C4-2B (cell line): ENCODE measurements at regions not wholly inside any gene's neighbourhood (a gene's known extent, or its start where the extent isn't known, plus 50 kb on each side); places are given as distances from the start of the nearest gene placed in this dataset.
"Not testable (repeated sequence)": the region's sequence is repeated elsewhere in the genome, so short reads cannot be mapped to it uniquely, and the experiment has no call there.

Source experiments
- H3K27ac ChIP-seq: fragments of 450-650 bp; 2 replicates; pipeline ENCODE4 v1.5.1; 2017
- CTCF ChIP-seq: fragments of 450-650 bp; conservative IDR thresholded peaks from 2 replicates; pipeline ENCODE4 v1.5.1; 2017; ENCODE audit warnings: mild to moderate bottlenecking
- ZFX ChIP-seq: fragments of 450-650 bp; IDR thresholded peaks from 2 replicates; pipeline ENCODE4 v1.6.1; 2017

- TF ChIP-seq CTCF (no peak), ZFX (no peak)
Measured at GRCh38 chr1:48070396-48070750, 73.2 kb upstream of the TRABD2B start.

DNA sequence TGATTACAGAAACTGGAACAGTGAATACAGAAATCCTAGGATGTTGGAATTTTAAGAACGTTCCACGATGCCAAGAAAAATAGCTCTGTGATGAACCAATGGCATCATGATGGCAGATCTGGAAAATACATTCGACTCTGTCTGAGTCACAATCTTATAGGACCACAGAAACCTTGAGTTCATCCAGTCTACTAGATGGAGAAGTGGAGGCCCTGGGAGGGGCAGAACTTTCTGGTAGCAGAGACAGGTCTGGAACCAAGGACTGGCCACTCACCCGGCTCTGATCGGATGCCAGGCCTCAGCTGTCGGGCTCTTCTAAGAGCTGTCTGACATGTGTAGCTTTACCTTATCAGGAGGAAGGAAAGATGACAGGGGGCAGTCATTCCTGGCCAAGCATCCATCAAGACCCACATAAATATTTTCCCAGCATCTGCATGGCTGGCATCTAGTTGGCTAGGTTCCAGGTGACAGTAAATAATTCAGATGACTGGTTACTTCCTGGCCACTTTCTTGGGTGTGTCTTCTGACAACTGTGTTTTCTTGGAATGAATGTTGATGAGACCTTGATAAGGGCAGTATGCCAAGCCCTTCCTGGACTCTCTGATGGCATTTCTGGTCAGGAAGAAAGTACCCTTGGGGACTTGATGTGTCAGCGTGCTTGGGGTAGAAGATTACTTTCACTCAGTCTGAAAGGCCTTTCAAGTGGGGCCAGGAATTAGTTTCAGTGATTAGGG is 72.6 kb upstream of the TRABD2B start:
- no peak overlapping the region for H3K27ac ChIP-seq
- no peak for TF ChIP-seq CTCF
- no peak for TF ChIP-seq ZFX

More at GRCh38 chr1:48070396-48070750, 73.2 kb upstream of the TRABD2B start:
- H3K27ac ChIP-seq = no peak overlapping the region

GRCh38 chr1:48068206-48068605 is 71.0 kb upstream of the TRABD2B start:
- TF ChIP-seq ZFX = no peak
- TF ChIP-seq CTCF = no peak

DNA sequence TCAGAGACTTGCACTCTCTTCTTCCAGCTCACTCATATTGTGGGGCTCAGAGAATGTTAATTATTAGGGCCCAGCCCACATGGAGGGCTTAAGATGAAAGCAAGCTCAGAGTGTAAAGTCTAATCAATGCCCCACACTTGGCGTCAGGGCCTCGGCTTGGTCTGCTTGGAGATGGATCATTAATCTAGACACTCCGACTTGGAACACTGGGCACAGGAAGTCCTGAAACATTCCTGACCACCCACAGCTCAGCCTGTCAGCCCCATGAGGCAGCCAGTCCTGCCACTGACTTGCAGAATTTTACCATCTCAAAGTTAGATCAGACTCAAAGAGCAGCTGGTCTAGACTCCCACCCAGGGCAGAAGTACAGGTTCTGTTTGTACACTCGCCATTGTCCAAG is 69.8 kb upstream of the TRABD2B start:
- no peak for TF ChIP-seq CTCF
- H3K27ac ChIP-seq = no peak overlapping the region

More at GRCh38 chr1:48068206-48068605, 71.0 kb upstream of the TRABD2B start:
- no peak overlapping the region for H3K27ac ChIP-seq

- H3K27ac ChIP-seq = not testable (repeated sequence)
Measured at GRCh38 chr1:48064693-48065092, 67.5 kb upstream of the TRABD2B start.

GRCh38 chr1:48062353-48062752 is 65.2 kb upstream of the TRABD2B start:
- no peak for TF ChIP-seq CTCF
- TF ChIP-seq ZFX = no peak
- H3K27ac ChIP-seq = no peak overlapping the region

GRCh38 chr1:48061162-48062136 is 64.3 kb upstream of the TRABD2B start:
- no peak overlapping the region for H3K27ac ChIP-seq
- TF ChIP-seq CTCF (peak; percentile 87), ZFX (no peak)
